ENCODE measurements at regions not wholly inside any gene's neighbourhood (a gene's known extent, or its start where the extent isn't known, plus 50 kb on each side); places are given as distances from the start of the nearest gene placed in this dataset.
"Not testable (repeated sequence)": the region's sequence is repeated elsewhere in the genome, so short reads cannot be mapped to it uniquely, and the experiment has no call there.

- no peak for DNase-seq
- Histone ChIP-seq H3K9me3 (ENCODE audit: control insufficient read depth in 2 of 2, insufficient read depth in 1 of 2, low read depth in 1 of 2, low read length in 1 of 2) (peaks cover 0 to 8% of the 10 kb centered on the region in 2 donors), H3K27ac (ENCODE audit: low read depth in 1 of 3, low read length in 2 of 3) (no peak overlapping the region), H3K36me3 (ENCODE audit: control insufficient read depth in 3 of 3, insufficient read depth in 2 of 3, low read depth in 1 of 3, low read length in 3 of 3) (no peaks in the 10 kb centered on the region), H3K4me3 (ENCODE audit: low read depth in 1 of 3, low read length in 3 of 3) (no peak overlapping the region), H3K4me1 (ENCODE audit: control insufficient read depth in 3 of 3, insufficient read depth in 2 of 3, low read depth in 1 of 3, low read length in 2 of 3) (no peaks in the 10 kb centered on the region), H3K27me3 (ENCODE audit: control insufficient read depth in 3 of 3, insufficient read depth in 3 of 3, low read length in 3 of 3) (no peaks in the 10 kb centered on the region)
- WGBS, 3 donors = 69 to 81% (median 71%) methylated on average over 2 of the region's 2 CpGs
- no peak for FAIRE-seq
Observed at GRCh38 chrX:40224658-40225057, 126.9 kb upstream of the BCOR start.

DNA sequence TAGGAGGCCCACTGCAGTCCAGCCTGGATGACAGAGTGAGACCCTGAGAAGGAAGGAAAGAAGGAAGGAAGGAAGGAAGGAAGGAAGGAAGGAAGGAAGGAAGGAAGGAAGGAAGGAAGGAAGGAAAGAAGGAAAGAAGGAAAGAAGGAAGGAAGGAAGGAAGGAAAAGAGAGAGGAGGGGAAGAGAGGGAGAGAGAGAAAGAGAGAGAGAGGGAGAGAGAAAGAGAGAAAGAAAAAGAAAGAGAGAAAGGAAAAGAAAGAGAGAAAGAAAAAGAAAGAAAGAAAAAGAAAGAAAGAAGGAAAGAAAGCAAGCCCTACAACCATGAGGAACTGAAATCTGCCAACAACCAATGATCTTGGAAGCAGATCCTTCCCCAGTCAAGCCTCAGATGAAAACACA, 124.9 kb upstream of the BCOR start:
- H3K4me3 ChIP-seq (ENCODE audit: low read depth in 1 of 3, low read length in 3 of 3); H3K9me3 ChIP-seq (ENCODE audit: control insufficient read depth in 2 of 2, insufficient read depth in 1 of 2, low read depth in 1 of 2, low read length in 1 of 2); H3K27me3 ChIP-seq (ENCODE audit: control insufficient read depth in 3 of 3, insufficient read depth in 3 of 3, low read length in 3 of 3); H3K4me1 ChIP-seq (ENCODE audit: control insufficient read depth in 3 of 3, insufficient read depth in 2 of 3, low read depth in 1 of 3, low read length in 2 of 3); H3K27ac ChIP-seq (ENCODE audit: low read depth in 1 of 3, low read length in 2 of 3); DNase-seq; FAIRE-seq; H3K36me3 ChIP-seq (ENCODE audit: control insufficient read depth in 3 of 3, insufficient read depth in 2 of 3, low read depth in 1 of 3, low read length in 3 of 3): not testable (repeated sequence)

DNA sequence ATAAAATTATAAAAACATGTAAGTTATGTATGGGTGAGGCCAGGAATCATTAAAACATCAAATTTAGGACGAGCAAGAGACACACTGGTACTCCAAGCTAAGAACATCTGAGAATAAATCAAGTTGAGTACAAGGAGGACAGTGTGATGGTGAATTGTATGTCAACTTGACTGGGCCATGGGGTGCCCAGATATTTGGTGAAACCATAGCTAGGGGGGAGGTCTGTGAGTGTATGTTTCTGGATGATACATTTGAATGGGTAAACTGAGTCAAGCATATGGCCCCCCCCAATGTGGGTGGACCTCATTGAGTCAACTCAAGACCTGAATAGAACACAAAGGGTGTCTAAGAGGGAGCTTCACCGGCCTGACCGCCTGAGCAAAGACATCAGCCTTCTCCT, 115.3 kb upstream of the BCOR start:
- H3K4me3 ChIP-seq (ENCODE audit: low read depth in 1 of 3, low read length in 3 of 3) = no peak overlapping the region
- H3K27me3 ChIP-seq (ENCODE audit: control insufficient read depth in 3 of 3, insufficient read depth in 3 of 3, low read length in 3 of 3) = no peaks in the 10 kb centered on the region
- no peaks in the 10 kb centered on the region for H3K36me3 ChIP-seq (ENCODE audit: control insufficient read depth in 3 of 3, insufficient read depth in 2 of 3, low read depth in 1 of 3, low read length in 3 of 3)
- peaks cover 0 to 7% of the 10 kb centered on the region in 2 donors for H3K9me3 ChIP-seq (ENCODE audit: control insufficient read depth in 2 of 2, insufficient read depth in 1 of 2, low read depth in 1 of 2, low read length in 1 of 2)
- FAIRE-seq (no peak), DNase-seq (no peak)
- H3K4me1 ChIP-seq (ENCODE audit: control insufficient read depth in 3 of 3, insufficient read depth in 2 of 3, low read depth in 1 of 3, low read length in 2 of 3) = no peaks in the 10 kb centered on the region
- 80 to 94% (median 82%) methylated on average over 3 of the region's 3 CpGs for WGBS, 3 donors
- no peak overlapping the region for H3K27ac ChIP-seq (ENCODE audit: low read depth in 1 of 3, low read length in 2 of 3)

DNA sequence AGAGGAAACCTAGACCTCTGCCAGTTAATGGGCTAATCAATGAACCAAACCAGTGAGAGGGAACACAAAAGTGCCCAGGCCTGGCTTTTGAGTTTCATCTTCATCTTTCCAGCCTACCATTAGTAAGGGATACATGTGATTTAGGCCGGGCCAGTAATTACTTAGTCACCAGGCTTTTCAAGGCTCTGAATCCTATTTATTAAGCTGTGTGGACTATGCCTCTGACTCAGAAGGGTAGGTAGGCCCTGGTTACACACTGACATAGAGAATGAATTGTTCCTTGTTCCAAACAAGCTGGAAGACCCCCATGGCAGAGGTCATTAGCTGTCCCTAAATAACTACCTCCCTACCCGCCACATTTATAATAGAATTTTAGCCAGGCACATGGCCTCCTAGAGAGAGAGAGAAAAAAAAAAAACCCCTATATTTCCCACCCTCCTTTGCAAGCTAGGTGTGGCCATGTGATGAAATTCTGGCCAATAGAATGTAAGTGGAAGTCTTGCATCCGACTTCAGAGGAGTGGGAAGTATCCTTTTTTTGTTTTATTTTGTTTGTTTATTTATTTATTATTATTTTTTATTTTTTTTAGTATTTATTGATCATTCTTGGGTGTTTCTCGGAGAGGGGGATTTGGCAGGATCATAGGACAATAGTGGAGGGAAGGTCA, 112.3 kb upstream of the BCOR start:
- H3K9me3 ChIP-seq (ENCODE audit: control insufficient read depth in 2 of 2, insufficient read depth in 1 of 2, low read depth in 1 of 2, low read length in 1 of 2) = peaks cover 0 to 7% of the 10 kb centered on the region in 2 donors
- DNase-seq = no peak
- H3K27ac ChIP-seq (ENCODE audit: low read depth in 1 of 3, low read length in 2 of 3) = no peak overlapping the region
- WGBS, 3 donors = 78 to 90% (median 86%) methylated on average over 4 of the region's 4 CpGs
- H3K4me1 ChIP-seq (ENCODE audit: control insufficient read depth in 3 of 3, insufficient read depth in 2 of 3, low read depth in 1 of 3, low read length in 2 of 3) = no peaks in the 10 kb centered on the region
- no peaks in the 10 kb centered on the region for H3K27me3 ChIP-seq (ENCODE audit: control insufficient read depth in 3 of 3, insufficient read depth in 3 of 3, low read length in 3 of 3)
- no peak overlapping the region for H3K4me3 ChIP-seq (ENCODE audit: low read depth in 1 of 3, low read length in 3 of 3)
- no peak for FAIRE-seq
- no peaks in the 10 kb centered on the region for H3K36me3 ChIP-seq (ENCODE audit: control insufficient read depth in 3 of 3, insufficient read depth in 2 of 3, low read depth in 1 of 3, low read length in 3 of 3)

GRCh38 chrX:40207626-40208025, 109.9 kb upstream of the BCOR start:
- Histone ChIP-seq H3K36me3 (ENCODE audit: control insufficient read depth in 3 of 3, insufficient read depth in 2 of 3, low read depth in 1 of 3, low read length in 3 of 3) (no peaks in the 10 kb centered on the region), H3K27ac (ENCODE audit: low read depth in 1 of 3, low read length in 2 of 3) (no peak overlapping the region), H3K4me1 (ENCODE audit: control insufficient read depth in 3 of 3, insufficient read depth in 2 of 3, low read depth in 1 of 3, low read length in 2 of 3) (no peaks in the 10 kb centered on the region), H3K27me3 (ENCODE audit: control insufficient read depth in 3 of 3, insufficient read depth in 3 of 3, low read length in 3 of 3) (no peaks in the 10 kb centered on the region), H3K4me3 (ENCODE audit: low read depth in 1 of 3, low read length in 3 of 3) (no peak overlapping the region), H3K9me3 (ENCODE audit: control insufficient read depth in 2 of 2, insufficient read depth in 1 of 2, low read depth in 1 of 2, low read length in 1 of 2) (no peaks in the 10 kb centered on the region)
- 63 to 73% (median 72%) methylated on average over 4 of the region's 4 CpGs for WGBS, 3 donors
- peak in 1 of 2 donors; percentile 1 for DNase-seq
- FAIRE-seq = no peak

- no peak overlapping the region for H3K27ac ChIP-seq (ENCODE audit: low read depth in 1 of 3, low read length in 2 of 3)
- no peak overlapping the region for H3K4me3 ChIP-seq (ENCODE audit: low read depth in 1 of 3, low read length in 3 of 3)
- WGBS, 3 donors = 44 to 70% (median 59%) methylated on average over 21 to 26 of the region's 26 CpGs
- H3K9me3 ChIP-seq (ENCODE audit: control insufficient read depth in 2 of 2, insufficient read depth in 1 of 2, low read depth in 1 of 2, low read length in 1 of 2) = no peaks in the 10 kb centered on the region
- no peaks in the 10 kb centered on the region for H3K4me1 ChIP-seq (ENCODE audit: control insufficient read depth in 3 of 3, insufficient read depth in 2 of 3, low read depth in 1 of 3, low read length in 2 of 3)
- DNase-seq = peak; percentile 5 to 14
- H3K27me3 ChIP-seq (ENCODE audit: control insufficient read depth in 3 of 3, insufficient read depth in 3 of 3, low read length in 3 of 3) = no peaks in the 10 kb centered on the region
- no peaks in the 10 kb centered on the region for H3K36me3 ChIP-seq (ENCODE audit: control insufficient read depth in 3 of 3, insufficient read depth in 2 of 3, low read depth in 1 of 3, low read length in 3 of 3)
- FAIRE-seq = no peak
Observed at GRCh38 chrX:40205471-40205870, 107.7 kb upstream of the BCOR start.

DNA sequence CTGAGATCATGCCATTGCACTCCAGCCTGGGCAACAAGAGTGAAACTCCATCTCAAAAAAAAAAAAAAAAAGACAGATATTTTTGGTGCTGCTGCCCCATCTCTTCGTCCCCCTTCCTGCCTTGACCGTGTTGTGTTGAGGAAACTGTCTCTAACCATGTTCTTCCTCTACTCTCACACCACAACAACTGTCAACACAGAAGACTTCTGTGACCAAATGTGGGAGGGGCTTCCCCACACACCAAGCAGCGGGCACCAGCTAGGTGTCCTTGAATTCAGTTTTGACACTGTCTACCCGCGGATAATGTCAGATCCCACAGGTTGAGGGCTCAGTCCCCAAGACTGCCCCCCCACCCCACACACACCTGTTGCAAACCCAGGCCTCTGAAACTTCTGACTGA, 104.7 kb upstream of the BCOR start:
- FAIRE-seq (no peak), DNase-seq (no peak)
- Histone ChIP-seq H3K4me1 (ENCODE audit: control insufficient read depth in 3 of 3, insufficient read depth in 2 of 3, low read depth in 1 of 3, low read length in 2 of 3) (no peaks in the 10 kb centered on the region), H3K4me3 (ENCODE audit: low read depth in 1 of 3, low read length in 3 of 3) (no peak overlapping the region), H3K27ac (ENCODE audit: low read depth in 1 of 3, low read length in 2 of 3) (no peak overlapping the region), H3K27me3 (ENCODE audit: control insufficient read depth in 3 of 3, insufficient read depth in 3 of 3, low read length in 3 of 3) (no peaks in the 10 kb centered on the region), H3K9me3 (ENCODE audit: control insufficient read depth in 2 of 2, insufficient read depth in 1 of 2, low read depth in 1 of 2, low read length in 1 of 2) (no peaks in the 10 kb centered on the region), H3K36me3 (ENCODE audit: control insufficient read depth in 3 of 3, insufficient read depth in 2 of 3, low read depth in 1 of 3, low read length in 3 of 3) (no peaks in the 10 kb centered on the region)
- 52 to 89% (median 80%) methylated on average over 5 of the region's 5 CpGs for WGBS, 3 donors

DNA sequence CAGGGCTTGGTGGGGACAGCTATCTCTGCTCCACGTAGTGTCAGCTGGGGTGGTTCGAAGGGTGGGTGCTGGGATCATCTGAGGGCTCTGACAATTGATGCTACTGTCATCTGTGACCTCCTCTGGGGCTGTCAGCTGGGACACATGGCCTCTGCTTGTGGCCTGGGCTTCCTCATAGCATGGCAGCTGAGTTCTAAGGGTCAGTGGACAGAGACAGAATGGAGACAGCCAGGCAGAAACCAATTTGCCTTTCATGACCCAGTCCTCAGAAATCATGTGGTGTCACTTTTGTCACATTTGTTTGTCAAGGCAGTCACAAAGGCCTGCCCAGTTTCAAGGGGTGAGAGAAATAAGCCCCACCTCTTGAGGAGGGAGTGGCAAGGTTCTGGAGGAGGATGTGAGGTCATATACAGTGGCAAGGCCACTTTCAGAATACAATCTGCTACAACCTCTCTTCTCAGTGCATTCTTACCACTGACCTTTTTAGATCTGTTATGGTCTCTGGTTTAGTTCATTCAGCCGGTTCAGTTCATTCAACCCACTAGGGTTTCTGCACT, 103.6 kb upstream of the BCOR start:
- no peaks in the 10 kb centered on the region for H3K4me1 ChIP-seq (ENCODE audit: control insufficient read depth in 3 of 3, insufficient read depth in 2 of 3, low read depth in 1 of 3, low read length in 2 of 3)
- H3K27ac ChIP-seq (ENCODE audit: low read depth in 1 of 3, low read length in 2 of 3) = no peak overlapping the region
- no peaks in the 10 kb centered on the region for H3K9me3 ChIP-seq (ENCODE audit: control insufficient read depth in 2 of 2, insufficient read depth in 1 of 2, low read depth in 1 of 2, low read length in 1 of 2)
- FAIRE-seq = no peak
- no peak for DNase-seq
- H3K27me3 ChIP-seq (ENCODE audit: control insufficient read depth in 3 of 3, insufficient read depth in 3 of 3, low read length in 3 of 3) = no peaks in the 10 kb centered on the region
- 85 to 91% (median 89%) methylated on average over 3 of the region's 3 CpGs for WGBS, 3 donors
- no peaks in the 10 kb centered on the region for H3K36me3 ChIP-seq (ENCODE audit: control insufficient read depth in 3 of 3, insufficient read depth in 2 of 3, low read depth in 1 of 3, low read length in 3 of 3)
- no peak overlapping the region for H3K4me3 ChIP-seq (ENCODE audit: low read depth in 1 of 3, low read length in 3 of 3)

- no peaks in the 10 kb centered on the region for H3K27me3 ChIP-seq (ENCODE audit: control insufficient read depth in 3 of 3, insufficient read depth in 3 of 3, low read length in 3 of 3)
- H3K9me3 ChIP-seq (ENCODE audit: control insufficient read depth in 2 of 2, insufficient read depth in 1 of 2, low read depth in 1 of 2, low read length in 1 of 2) = no peaks in the 10 kb centered on the region
- DNase-seq = no peak
- H3K4me3 ChIP-seq (ENCODE audit: low read depth in 1 of 3, low read length in 3 of 3) = no peak overlapping the region
- no peaks in the 10 kb centered on the region for H3K36me3 ChIP-seq (ENCODE audit: control insufficient read depth in 3 of 3, insufficient read depth in 2 of 3, low read depth in 1 of 3, low read length in 3 of 3)
- FAIRE-seq = no peak
- no peaks in the 10 kb centered on the region for H3K4me1 ChIP-seq (ENCODE audit: control insufficient read depth in 3 of 3, insufficient read depth in 2 of 3, low read depth in 1 of 3, low read length in 2 of 3)
- WGBS, 3 donors = 85% methylated on average over 7 of the region's 7 CpGs
- no peak overlapping the region for H3K27ac ChIP-seq (ENCODE audit: low read depth in 1 of 3, low read length in 2 of 3)
Observed at GRCh38 chrX:40199704-40200103, 101.9 kb upstream of the BCOR start.
